Activated naive CD8-positive, alpha-beta T cell treated with anti-CD3 and anti-CD28 coated beads for 36 hours (primary cell): ENCODE measurements at regions not wholly inside any gene's neighbourhood (a gene's known extent, or its start where the extent isn't known, plus 50 kb on each side); places are given as distances from the start of the nearest gene placed in this dataset.
A peak's percentile ranks its signal among the peaks of the same experiment; 100 is the strongest.

Source experiments
- DNase-seq: peaks from one replicate; pipeline ENCODE4 v3.0.0; 2021
- H3K27ac Mint-ChIP-seq: one replicate; pipeline ENCODE4 v1.8.0; 2022; ENCODE audit warnings: mild to moderate bottlenecking, moderate library complexity, mixed read lengths
- H3K27me3 Mint-ChIP-seq: one replicate; pipeline ENCODE4 v1.8.0; 2022; ENCODE audit warnings: mild to moderate bottlenecking, mixed read lengths
- H3K36me3 Mint-ChIP-seq: one replicate; pipeline ENCODE4 v1.8.0; 2021; ENCODE audit warnings: mild to moderate bottlenecking, mixed read lengths
- H3K4me1 Mint-ChIP-seq: one replicate; pipeline ENCODE4 v1.8.0; 2021; ENCODE audit warnings: mixed read lengths
- H3K4me3 Mint-ChIP-seq: one replicate; pipeline ENCODE4 v1.8.0; 2022; ENCODE audit warnings: mild to moderate bottlenecking, moderate library complexity, mixed read lengths
- H3K9me3 Mint-ChIP-seq: one replicate; pipeline ENCODE4 v1.8.0; 2022; ENCODE audit warnings: mixed read lengths

GRCh38 chr11:121844016-121844415 is 272.0 kb downstream of the BLID start:
- no peak for DNase-seq
- no peaks in the 10 kb centered on the region for H3K36me3 Mint-ChIP-seq
- H3K27ac Mint-ChIP-seq = no peak overlapping the region
- no peaks in the 10 kb centered on the region for H3K4me1 Mint-ChIP-seq
- H3K27me3 Mint-ChIP-seq = no peaks in the 10 kb centered on the region
- H3K9me3 Mint-ChIP-seq = peaks cover 1% of the 10 kb centered on the region
- no peak overlapping the region for H3K4me3 Mint-ChIP-seq

GRCh38 chr11:121842192-121842585 is 273.8 kb downstream of the BLID start:
- no peak overlapping the region for H3K27ac Mint-ChIP-seq
- no peaks in the 10 kb centered on the region for H3K4me1 Mint-ChIP-seq
- no peaks in the 10 kb centered on the region for H3K27me3 Mint-ChIP-seq
- H3K9me3 Mint-ChIP-seq = no peaks in the 10 kb centered on the region
- H3K36me3 Mint-ChIP-seq = no peaks in the 10 kb centered on the region
- no peak for DNase-seq
- no peak overlapping the region for H3K4me3 Mint-ChIP-seq

- DNase-seq = no peak
- Mint-ChIP-seq H3K9me3 (peaks cover 2% of the 10 kb centered on the region), H3K27me3 (no peaks in the 10 kb centered on the region), H3K27ac (no peak overlapping the region), H3K4me3 (no peak overlapping the region), H3K36me3 (no peaks in the 10 kb centered on the region), H3K4me1 (no peaks in the 10 kb centered on the region)
Measured at GRCh38 chr11:121841487-121842191, 274.4 kb downstream of the BLID start.

- no peak overlapping the region for H3K4me3 Mint-ChIP-seq
- no peaks in the 10 kb centered on the region for H3K27me3 Mint-ChIP-seq
- no peaks in the 10 kb centered on the region for H3K4me1 Mint-ChIP-seq
- no peak for DNase-seq
- H3K36me3 Mint-ChIP-seq = no peaks in the 10 kb centered on the region
- H3K27ac Mint-ChIP-seq = no peak overlapping the region
- peaks cover 10% of the 10 kb centered on the region for H3K9me3 Mint-ChIP-seq
Measured at GRCh38 chr11:121839781-121840180, 276.2 kb downstream of the BLID start.

- DNase-seq = no peak
- no peaks in the 10 kb centered on the region for H3K4me1 Mint-ChIP-seq
- H3K36me3 Mint-ChIP-seq = no peaks in the 10 kb centered on the region
- H3K9me3 Mint-ChIP-seq = peaks cover 16% of the 10 kb centered on the region
- no peak overlapping the region for H3K4me3 Mint-ChIP-seq
- no peak overlapping the region for H3K27ac Mint-ChIP-seq
- no peaks in the 10 kb centered on the region for H3K27me3 Mint-ChIP-seq
Measured at GRCh38 chr11:121838571-121838970, 277.4 kb downstream of the BLID start.

GRCh38 chr11:121833970-121834369 is 282.0 kb downstream of the BLID start:
- Mint-ChIP-seq H3K27ac (no peak overlapping the region), H3K36me3 (no peaks in the 10 kb centered on the region), H3K27me3 (no peaks in the 10 kb centered on the region), H3K9me3 (peaks cover 31% of the 10 kb centered on the region), H3K4me3 (no peak overlapping the region), H3K4me1 (peaks cover 3% of the 10 kb centered on the region)
- DNase-seq = no peak

- H3K4me3 Mint-ChIP-seq = no peak overlapping the region
- H3K4me1 Mint-ChIP-seq = peaks cover 4% of the 10 kb centered on the region
- no peaks in the 10 kb centered on the region for H3K36me3 Mint-ChIP-seq
- peaks cover 21% of the 10 kb centered on the region for H3K9me3 Mint-ChIP-seq
- peak; percentile 2 for DNase-seq
- peak overlapping the region; percentile 32 for H3K27ac Mint-ChIP-seq
- no peaks in the 10 kb centered on the region for H3K27me3 Mint-ChIP-seq
Measured at GRCh38 chr11:121829159-121829643, 286.8 kb downstream of the BLID start.

- Mint-ChIP-seq H3K9me3 (peaks cover 22% of the 10 kb centered on the region), H3K36me3 (no peaks in the 10 kb centered on the region), H3K27ac (no peak overlapping the region), H3K4me3 (no peak overlapping the region), H3K27me3 (no peaks in the 10 kb centered on the region), H3K4me1 (no peaks in the 10 kb centered on the region)
- no peak for DNase-seq
Measured at GRCh38 chr11:121814962-121815361, 301.1 kb downstream of the BLID start.

GRCh38 chr11:121814296-121814695 is 301.7 kb downstream of the BLID start:
- H3K27me3 Mint-ChIP-seq = no peaks in the 10 kb centered on the region
- H3K4me1 Mint-ChIP-seq = no peaks in the 10 kb centered on the region
- peaks cover 22% of the 10 kb centered on the region for H3K9me3 Mint-ChIP-seq
- no peaks in the 10 kb centered on the region for H3K36me3 Mint-ChIP-seq
- H3K4me3 Mint-ChIP-seq = no peak overlapping the region
- no peak for DNase-seq
- H3K27ac Mint-ChIP-seq = no peak overlapping the region

- Mint-ChIP-seq H3K27me3 (peaks cover 3% of the 10 kb centered on the region), H3K27ac (no peak overlapping the region), H3K4me3 (no peak overlapping the region), H3K36me3 (no peaks in the 10 kb centered on the region), H3K9me3 (peaks cover 17% of the 10 kb centered on the region), H3K4me1 (no peaks in the 10 kb centered on the region)
- no peak for DNase-seq
Measured at GRCh38 chr11:121810291-121810690, 305.7 kb downstream of the BLID start.

GRCh38 chr11:121808096-121808495 is 307.9 kb downstream of the BLID start:
- DNase-seq = no peak
- Mint-ChIP-seq H3K9me3 (peaks cover 15% of the 10 kb centered on the region), H3K27me3 (peaks cover 3% of the 10 kb centered on the region), H3K36me3 (no peaks in the 10 kb centered on the region), H3K4me1 (no peaks in the 10 kb centered on the region), H3K4me3 (no peak overlapping the region), H3K27ac (no peak overlapping the region)

- H3K36me3 Mint-ChIP-seq = no peaks in the 10 kb centered on the region
- H3K9me3 Mint-ChIP-seq = peaks cover 5% of the 10 kb centered on the region
- H3K4me3 Mint-ChIP-seq = no peak overlapping the region
- no peaks in the 10 kb centered on the region for H3K4me1 Mint-ChIP-seq
- H3K27ac Mint-ChIP-seq = no peak overlapping the region
- peaks cover 3% of the 10 kb centered on the region for H3K27me3 Mint-ChIP-seq
- DNase-seq = no peak
Measured at GRCh38 chr11:121807051-121807450, 309.0 kb downstream of the BLID start.

GRCh38 chr11:121802542-121802941 is 313.5 kb downstream of the BLID start:
- no peak overlapping the region for H3K4me3 Mint-ChIP-seq
- no peaks in the 10 kb centered on the region for H3K9me3 Mint-ChIP-seq
- no peaks in the 10 kb centered on the region for H3K36me3 Mint-ChIP-seq
- DNase-seq = no peak
- H3K27me3 Mint-ChIP-seq = peaks cover 8% of the 10 kb centered on the region
- no peaks in the 10 kb centered on the region for H3K4me1 Mint-ChIP-seq
- H3K27ac Mint-ChIP-seq = no peak overlapping the region

GRCh38 chr11:121801781-121802180 is 314.2 kb downstream of the BLID start:
- no peak overlapping the region for H3K27ac Mint-ChIP-seq
- no peak overlapping the region for H3K4me3 Mint-ChIP-seq
- H3K4me1 Mint-ChIP-seq = no peaks in the 10 kb centered on the region
- DNase-seq = no peak
- H3K9me3 Mint-ChIP-seq = no peaks in the 10 kb centered on the region
- peaks cover 8% of the 10 kb centered on the region for H3K27me3 Mint-ChIP-seq
- no peaks in the 10 kb centered on the region for H3K36me3 Mint-ChIP-seq

- Mint-ChIP-seq H3K27ac (no peak overlapping the region), H3K36me3 (no peaks in the 10 kb centered on the region), H3K4me1 (no peaks in the 10 kb centered on the region), H3K27me3 (peaks cover 8% of the 10 kb centered on the region), H3K9me3 (no peaks in the 10 kb centered on the region), H3K4me3 (no peak overlapping the region)
- no peak for DNase-seq
Measured at GRCh38 chr11:121801394-121801748, 314.6 kb downstream of the BLID start.

- Mint-ChIP-seq H3K4me3 (no peak overlapping the region), H3K9me3 (no peaks in the 10 kb centered on the region), H3K4me1 (no peaks in the 10 kb centered on the region), H3K27me3 (peaks cover 8% of the 10 kb centered on the region), H3K27ac (no peak overlapping the region), H3K36me3 (no peaks in the 10 kb centered on the region)
- DNase-seq = no peak
Measured at GRCh38 chr11:121800731-121801393, 315.2 kb downstream of the BLID start.
